ENCODE measurements at regions not wholly inside any gene's neighbourhood (a gene's known extent, or its start where the extent isn't known, plus 50 kb on each side); places are given as distances from the start of the nearest gene placed in this dataset.

DNA sequence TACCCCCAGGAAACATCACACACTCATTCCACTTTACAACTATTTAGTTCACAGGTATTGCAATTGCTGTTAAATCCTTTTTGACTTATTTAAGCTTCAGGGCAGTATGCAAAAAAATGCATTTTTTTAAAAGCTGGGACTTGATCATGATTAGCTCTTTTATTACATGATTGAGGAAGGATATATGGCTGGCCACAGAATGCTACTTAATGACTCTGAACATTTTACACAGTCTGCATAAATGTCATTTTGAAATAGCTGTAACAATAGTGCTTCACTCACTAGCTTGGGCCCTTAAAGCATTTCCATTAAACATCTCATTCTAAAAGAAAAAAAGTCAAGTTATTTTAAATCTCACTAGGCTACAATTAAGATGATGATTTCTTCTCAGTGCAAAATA, 429.7 kb downstream of the FRK start:
- no peak for TF ChIP-seq CTCF (IDR thresholded peaks at IDR 0.05; ENCODE audit: low read depth, low read length)
- TF ChIP-seq POLR2A (IDR thresholded peaks at IDR 0.05; ENCODE audit: extremely low read depth, insufficient read length): no peak
- TF ChIP-seq, protein P1, sequence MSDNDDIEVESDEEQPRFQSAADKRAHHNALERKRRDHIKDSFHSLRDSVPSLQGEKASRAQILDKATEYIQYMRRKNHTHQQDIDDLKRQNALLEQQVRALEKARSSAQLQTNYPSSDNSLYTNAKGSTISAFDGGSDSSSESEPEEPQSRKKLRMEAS (IDR thresholded peaks at IDR 0.05; ENCODE audit: low read depth, low read length): no peak

Data from NB4 (cell line).